Gastrocnemius medialis (tissue), 4 donors: ENCODE measurements at regions not wholly inside any gene's neighbourhood (a gene's known extent, or its start where the extent isn't known, plus 50 kb on each side); places are given as distances from the start of the nearest gene placed in this dataset.

Source experiments
- POLR2A ChIP-seq, 2 donors: fragments of 450-650 bp; IDR thresholded peaks; one replicate each; pipeline ENCODE4 v1.6.1; 2017; ENCODE audit warnings: antibody characterized with exemption in 2 of 2, mild to moderate bottlenecking in 2 of 2, moderate library complexity in 2 of 2
- TF ChIP-seq, protein P1 (sequence below), 5 experiments: fragments of 450-650 bp in 3 of 5; fragments of 200-600 bp in 2 of 5; sonication (generic) in 2 of 5; IDR thresholded peaks in 4 of 5; conservative IDR thresholded peaks in 1 of 5; 1 replicate in 4 of 5; 2 replicates in 1 of 5; pipeline ENCODE4 v1.5.1; 2016 to 2019; ENCODE audit warnings: antibody characterized with exemption in 5 of 5, mild to moderate bottlenecking in 3 of 5, moderate library complexity in 3 of 5

DNA sequence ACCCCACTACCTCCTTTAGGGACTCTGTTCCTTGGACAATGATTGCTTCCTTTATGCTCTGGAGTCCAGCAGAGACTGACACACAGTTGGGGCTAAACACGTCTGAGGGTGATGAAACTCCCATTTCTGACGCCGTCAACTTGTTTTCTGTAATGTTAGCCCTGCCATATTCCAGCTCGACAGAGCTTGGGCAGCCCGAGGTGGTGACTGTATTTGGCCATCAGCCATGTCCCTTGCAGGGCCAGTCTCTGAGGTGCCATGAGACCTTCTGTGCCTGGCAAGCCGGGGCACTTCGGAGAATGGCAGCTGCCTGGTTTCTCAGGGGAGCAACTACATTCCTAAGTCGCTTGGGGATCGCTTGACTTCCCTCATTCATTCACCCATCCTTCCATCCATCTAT, 278.9 kb upstream of the TNRC6C start:
- TF ChIP-seq, protein P1, sequence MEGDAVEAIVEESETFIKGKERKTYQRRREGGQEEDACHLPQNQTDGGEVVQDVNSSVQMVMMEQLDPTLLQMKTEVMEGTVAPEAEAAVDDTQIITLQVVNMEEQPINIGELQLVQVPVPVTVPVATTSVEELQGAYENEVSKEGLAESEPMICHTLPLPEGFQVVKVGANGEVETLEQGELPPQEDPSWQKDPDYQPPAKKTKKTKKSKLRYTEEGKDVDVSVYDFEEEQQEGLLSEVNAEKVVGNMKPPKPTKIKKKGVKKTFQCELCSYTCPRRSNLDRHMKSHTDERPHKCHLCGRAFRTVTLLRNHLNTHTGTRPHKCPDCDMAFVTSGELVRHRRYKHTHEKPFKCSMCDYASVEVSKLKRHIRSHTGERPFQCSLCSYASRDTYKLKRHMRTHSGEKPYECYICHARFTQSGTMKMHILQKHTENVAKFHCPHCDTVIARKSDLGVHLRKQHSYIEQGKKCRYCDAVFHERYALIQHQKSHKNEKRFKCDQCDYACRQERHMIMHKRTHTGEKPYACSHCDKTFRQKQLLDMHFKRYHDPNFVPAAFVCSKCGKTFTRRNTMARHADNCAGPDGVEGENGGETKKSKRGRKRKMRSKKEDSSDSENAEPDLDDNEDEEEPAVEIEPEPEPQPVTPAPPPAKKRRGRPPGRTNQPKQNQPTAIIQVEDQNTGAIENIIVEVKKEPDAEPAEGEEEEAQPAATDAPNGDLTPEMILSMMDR (IDR thresholded peaks at IDR 0.05 in 4 of 5, conservative IDR thresholded peaks at IDR 0.05 in 1 of 5), result no peak
- TF ChIP-seq POLR2A (IDR thresholded peaks at IDR 0.05), result no peak
